ENCODE measurements at regions not wholly inside any gene's neighbourhood (a gene's known extent, or its start where the extent isn't known, plus 50 kb on each side); places are given as distances from the start of the nearest gene placed in this dataset.

DNA sequence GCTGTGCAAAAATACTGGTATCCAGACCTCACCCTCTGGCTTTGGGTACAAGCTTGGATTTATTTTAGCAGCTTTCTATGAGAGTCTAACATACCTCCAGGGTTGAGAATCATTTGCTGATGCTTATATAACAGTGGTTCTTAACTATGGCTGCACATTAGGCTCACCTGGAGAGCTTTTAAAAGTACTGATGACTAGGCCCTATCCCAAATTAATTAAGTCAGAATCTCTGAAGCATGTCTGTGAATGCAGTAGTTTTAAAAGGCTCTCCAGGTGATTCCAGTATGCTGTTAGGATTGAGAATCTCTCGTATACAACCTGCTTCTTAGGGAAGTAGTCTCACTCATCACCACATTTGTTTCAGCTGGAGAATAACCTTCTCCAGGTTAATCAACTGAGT, 99.2 kb downstream of the PDHA2 start:
- no peak for TF ChIP-seq POLR2AphosphoS5 (IDR thresholded peaks at IDR 0.05; ENCODE audit: low read depth)
- TF ChIP-seq, protein P1, sequence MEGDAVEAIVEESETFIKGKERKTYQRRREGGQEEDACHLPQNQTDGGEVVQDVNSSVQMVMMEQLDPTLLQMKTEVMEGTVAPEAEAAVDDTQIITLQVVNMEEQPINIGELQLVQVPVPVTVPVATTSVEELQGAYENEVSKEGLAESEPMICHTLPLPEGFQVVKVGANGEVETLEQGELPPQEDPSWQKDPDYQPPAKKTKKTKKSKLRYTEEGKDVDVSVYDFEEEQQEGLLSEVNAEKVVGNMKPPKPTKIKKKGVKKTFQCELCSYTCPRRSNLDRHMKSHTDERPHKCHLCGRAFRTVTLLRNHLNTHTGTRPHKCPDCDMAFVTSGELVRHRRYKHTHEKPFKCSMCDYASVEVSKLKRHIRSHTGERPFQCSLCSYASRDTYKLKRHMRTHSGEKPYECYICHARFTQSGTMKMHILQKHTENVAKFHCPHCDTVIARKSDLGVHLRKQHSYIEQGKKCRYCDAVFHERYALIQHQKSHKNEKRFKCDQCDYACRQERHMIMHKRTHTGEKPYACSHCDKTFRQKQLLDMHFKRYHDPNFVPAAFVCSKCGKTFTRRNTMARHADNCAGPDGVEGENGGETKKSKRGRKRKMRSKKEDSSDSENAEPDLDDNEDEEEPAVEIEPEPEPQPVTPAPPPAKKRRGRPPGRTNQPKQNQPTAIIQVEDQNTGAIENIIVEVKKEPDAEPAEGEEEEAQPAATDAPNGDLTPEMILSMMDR (conservative IDR thresholded peaks at IDR 0.05; ENCODE audit: low read depth in 2 of 2) = no peak
- no peak for TF ChIP-seq ZNF114 (CRISPR knock-in tag; IDR thresholded peaks at IDR 0.05)
- TF ChIP-seq, protein P2, sequence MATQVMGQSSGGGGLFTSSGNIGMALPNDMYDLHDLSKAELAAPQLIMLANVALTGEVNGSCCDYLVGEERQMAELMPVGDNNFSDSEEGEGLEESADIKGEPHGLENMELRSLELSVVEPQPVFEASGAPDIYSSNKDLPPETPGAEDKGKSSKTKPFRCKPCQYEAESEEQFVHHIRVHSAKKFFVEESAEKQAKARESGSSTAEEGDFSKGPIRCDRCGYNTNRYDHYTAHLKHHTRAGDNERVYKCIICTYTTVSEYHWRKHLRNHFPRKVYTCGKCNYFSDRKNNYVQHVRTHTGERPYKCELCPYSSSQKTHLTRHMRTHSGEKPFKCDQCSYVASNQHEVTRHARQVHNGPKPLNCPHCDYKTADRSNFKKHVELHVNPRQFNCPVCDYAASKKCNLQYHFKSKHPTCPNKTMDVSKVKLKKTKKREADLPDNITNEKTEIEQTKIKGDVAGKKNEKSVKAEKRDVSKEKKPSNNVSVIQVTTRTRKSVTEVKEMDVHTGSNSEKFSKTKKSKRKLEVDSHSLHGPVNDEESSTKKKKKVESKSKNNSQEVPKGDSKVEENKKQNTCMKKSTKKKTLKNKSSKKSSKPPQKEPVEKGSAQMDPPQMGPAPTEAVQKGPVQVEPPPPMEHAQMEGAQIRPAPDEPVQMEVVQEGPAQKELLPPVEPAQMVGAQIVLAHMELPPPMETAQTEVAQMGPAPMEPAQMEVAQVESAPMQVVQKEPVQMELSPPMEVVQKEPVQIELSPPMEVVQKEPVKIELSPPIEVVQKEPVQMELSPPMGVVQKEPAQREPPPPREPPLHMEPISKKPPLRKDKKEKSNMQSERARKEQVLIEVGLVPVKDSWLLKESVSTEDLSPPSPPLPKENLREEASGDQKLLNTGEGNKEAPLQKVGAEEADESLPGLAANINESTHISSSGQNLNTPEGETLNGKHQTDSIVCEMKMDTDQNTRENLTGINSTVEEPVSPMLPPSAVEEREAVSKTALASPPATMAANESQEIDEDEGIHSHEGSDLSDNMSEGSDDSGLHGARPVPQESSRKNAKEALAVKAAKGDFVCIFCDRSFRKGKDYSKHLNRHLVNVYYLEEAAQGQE (IDR thresholded peaks at IDR 0.05; ENCODE audit: unreplicated experiment) = no peak
- no peak for TF ChIP-seq EZH2 (IDR thresholded peaks at IDR 0.05; ENCODE audit: low read depth, unreplicated experiment)
- no peak for TF ChIP-seq EZH2phosphoT487 (IDR thresholded peaks at IDR 0.05; ENCODE audit: unreplicated experiment)
- no peak for TF ChIP-seq JUNB (IDR thresholded peaks at IDR 0.05; ENCODE audit: unreplicated experiment)
- no peak for TF ChIP-seq NANOG (IDR thresholded peaks at IDR 0.05; ENCODE audit: borderline replicate concordance)
- no peak for TF ChIP-seq ZNF331 (CRISPR knock-in tag; IDR thresholded peaks at IDR 0.05; ENCODE audit: low read depth)
- TF ChIP-seq, protein P3, sequence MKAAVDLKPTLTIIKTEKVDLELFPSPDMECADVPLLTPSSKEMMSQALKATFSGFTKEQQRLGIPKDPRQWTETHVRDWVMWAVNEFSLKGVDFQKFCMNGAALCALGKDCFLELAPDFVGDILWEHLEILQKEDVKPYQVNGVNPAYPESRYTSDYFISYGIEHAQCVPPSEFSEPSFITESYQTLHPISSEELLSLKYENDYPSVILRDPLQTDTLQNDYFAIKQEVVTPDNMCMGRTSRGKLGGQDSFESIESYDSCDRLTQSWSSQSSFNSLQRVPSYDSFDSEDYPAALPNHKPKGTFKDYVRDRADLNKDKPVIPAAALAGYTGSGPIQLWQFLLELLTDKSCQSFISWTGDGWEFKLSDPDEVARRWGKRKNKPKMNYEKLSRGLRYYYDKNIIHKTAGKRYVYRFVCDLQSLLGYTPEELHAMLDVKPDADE (IDR thresholded peaks at IDR 0.05) = no peak
- TF ChIP-seq CREB1 (CRISPR knock-in tag; IDR thresholded peaks at IDR 0.05; ENCODE audit: low read depth) = no peak
- TF ChIP-seq, protein P4, sequence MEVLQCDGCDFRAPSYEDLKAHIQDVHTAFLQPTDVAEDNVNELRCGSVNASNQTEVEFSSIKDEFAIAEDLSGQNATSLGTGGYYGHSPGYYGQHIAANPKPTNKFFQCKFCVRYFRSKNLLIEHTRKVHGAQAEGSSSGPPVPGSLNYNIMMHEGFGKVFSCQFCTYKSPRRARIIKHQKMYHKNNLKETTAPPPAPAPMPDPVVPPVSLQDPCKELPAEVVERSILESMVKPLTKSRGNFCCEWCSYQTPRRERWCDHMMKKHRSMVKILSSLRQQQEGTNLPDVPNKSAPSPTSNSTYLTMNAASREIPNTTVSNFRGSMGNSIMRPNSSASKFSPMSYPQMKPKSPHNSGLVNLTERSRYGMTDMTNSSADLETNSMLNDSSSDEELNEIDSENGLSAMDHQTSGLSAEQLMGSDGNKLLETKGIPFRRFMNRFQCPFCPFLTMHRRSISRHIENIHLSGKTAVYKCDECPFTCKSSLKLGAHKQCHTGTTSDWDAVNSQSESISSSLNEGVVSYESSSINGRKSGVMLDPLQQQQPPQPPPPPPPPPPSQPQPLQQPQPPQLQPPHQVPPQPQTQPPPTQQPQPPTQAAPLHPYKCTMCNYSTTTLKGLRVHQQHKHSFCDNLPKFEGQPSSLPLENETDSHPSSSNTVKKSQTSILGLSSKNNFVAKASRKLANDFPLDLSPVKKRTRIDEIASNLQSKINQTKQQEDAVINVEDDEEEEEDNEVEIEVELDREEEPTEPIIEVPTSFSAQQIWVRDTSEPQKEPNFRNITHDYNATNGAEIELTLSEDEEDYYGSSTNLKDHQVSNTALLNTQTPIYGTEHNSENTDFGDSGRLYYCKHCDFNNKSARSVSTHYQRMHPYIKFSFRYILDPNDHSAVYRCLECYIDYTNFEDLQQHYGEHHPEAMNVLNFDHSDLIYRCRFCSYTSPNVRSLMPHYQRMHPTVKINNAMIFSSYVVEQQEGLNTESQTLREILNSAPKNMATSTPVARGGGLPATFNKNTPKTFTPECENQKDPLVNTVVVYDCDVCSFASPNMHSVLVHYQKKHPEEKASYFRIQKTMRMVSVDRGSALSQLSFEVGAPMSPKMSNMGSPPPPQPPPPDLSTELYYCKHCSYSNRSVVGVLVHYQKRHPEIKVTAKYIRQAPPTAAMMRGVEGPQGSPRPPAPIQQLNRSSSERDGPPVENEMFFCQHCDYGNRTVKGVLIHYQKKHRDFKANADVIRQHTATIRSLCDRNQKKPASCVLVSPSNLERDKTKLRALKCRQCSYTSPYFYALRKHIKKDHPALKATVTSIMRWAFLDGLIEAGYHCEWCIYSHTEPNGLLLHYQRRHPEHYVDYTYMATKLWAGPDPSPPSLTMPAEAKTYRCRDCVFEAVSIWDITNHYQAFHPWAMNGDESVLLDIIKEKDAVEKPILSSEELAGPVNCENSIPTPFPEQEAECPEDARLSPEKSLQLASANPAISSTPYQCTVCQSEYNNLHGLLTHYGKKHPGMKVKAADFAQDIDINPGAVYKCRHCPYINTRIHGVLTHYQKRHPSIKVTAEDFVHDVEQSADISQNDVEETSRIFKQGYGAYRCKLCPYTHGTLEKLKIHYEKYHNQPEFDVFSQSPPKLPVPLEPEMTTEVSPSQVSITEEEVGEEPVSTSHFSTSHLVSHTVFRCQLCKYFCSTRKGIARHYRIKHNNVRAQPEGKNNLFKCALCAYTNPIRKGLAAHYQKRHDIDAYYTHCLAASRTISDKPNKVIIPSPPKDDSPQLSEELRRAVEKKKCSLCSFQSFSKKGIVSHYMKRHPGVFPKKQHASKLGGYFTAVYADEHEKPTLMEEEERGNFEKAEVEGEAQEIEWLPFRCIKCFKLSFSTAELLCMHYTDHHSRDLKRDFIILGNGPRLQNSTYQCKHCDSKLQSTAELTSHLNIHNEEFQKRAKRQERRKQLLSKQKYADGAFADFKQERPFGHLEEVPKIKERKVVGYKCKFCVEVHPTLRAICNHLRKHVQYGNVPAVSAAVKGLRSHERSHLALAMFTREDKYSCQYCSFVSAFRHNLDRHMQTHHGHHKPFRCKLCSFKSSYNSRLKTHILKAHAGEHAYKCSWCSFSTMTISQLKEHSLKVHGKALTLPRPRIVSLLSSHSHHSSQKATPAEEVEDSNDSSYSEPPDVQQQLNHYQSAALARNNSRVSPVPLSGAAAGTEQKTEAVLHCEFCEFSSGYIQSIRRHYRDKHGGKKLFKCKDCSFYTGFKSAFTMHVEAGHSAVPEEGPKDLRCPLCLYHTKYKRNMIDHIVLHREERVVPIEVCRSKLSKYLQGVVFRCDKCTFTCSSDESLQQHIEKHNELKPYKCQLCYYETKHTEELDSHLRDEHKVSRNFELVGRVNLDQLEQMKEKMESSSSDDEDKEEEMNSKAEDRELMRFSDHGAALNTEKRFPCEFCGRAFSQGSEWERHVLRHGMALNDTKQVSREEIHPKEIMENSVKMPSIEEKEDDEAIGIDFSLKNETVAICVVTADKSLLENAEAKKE (CRISPR knock-in tag; IDR thresholded peaks at IDR 0.05) = no peak
- TF ChIP-seq STAT1 (IDR thresholded peaks at IDR 0.05; ENCODE audit: unreplicated experiment) = no peak

Measured in GM23338 (cell line).